Prostate gland (tissue), 2 donors: ENCODE measurements at regions not wholly inside any gene's neighbourhood (a gene's known extent, or its start where the extent isn't known, plus 50 kb on each side); places are given as distances from the start of the nearest gene placed in this dataset.

ENCODE experiments used
- CTCF ChIP-seq, 4 experiments: fragments of 200-600 bp in 2 of 4; fragments of 450-650 bp in 2 of 4; sonication (generic) in 2 of 4; IDR thresholded peaks; 1 replicate in 3 of 4; 2 replicates in 1 of 4; pipeline ENCODE4 v1.5.1; 2016 to 2019; ENCODE audit warnings: antibody characterized with exemption in 4 of 4, mild to moderate bottlenecking in 2 of 4, moderate library complexity in 2 of 4
- POLR2A ChIP-seq: fragments of 450-650 bp; IDR thresholded peaks from one replicate; pipeline ENCODE4 v1.6.1; 2016; ENCODE audit warnings: antibody characterized with exemption, mild to moderate bottlenecking

GRCh38 chr6:77979204-77979603, 326.4 kb downstream of the MEI4 start:
- TF ChIP-seq CTCF (IDR thresholded peaks at IDR 0.05) (no peak), POLR2A (no peak)
